Bone marrow (tissue), 2 donors: ENCODE measurements at regions not wholly inside any gene's neighbourhood (a gene's known extent, or its start where the extent isn't known, plus 50 kb on each side); places are given as distances from the start of the nearest gene placed in this dataset.

ENCODE experiments used
- DNase-seq, 2 donors: peaks; one replicate each; lab custom pipeline; 2025; lab: John Stamatoyannopoulos, UW

- DNase-seq, result peak; percentile 86 to 87
Measured at GRCh38 chr3:42012935-42013690, 51.2 kb upstream of the ULK4 start.

GRCh38 chr3:42012383-42012934 lies 50.6 kb upstream of the ULK4 start:
- no peak for DNase-seq
